T-cell (primary cell): ENCODE measurements at regions not wholly inside any gene's neighbourhood (a gene's known extent, or its start where the extent isn't known, plus 50 kb on each side); places are given as distances from the start of the nearest gene placed in this dataset.

Experiments used
- ATAC-seq, 4 experiments: fragments of 200-7000 bp in 3 of 4; fragments of 150-1000 bp in 1 of 4; cut with Tn5 transposase; replicated peaks in 1 of 4; 1 replicate in 3 of 4; 2 replicates in 1 of 4; pipeline ENCODE4 v1.10.0; 2021; ENCODE audit warnings: moderate library complexity in 3 of 4, mild to moderate bottlenecking in 2 of 4, moderate number of reproducible peaks in 1 of 4
- CTCF ChIA-PET, 2 donors: fragments of 300-600 bp; sonication (Branson Sonifier 250); formaldehyde crosslinking; loops; one replicate each; lab custom pipeline; 2022; ENCODE audit warnings: antibody characterized with exemption in 2 of 2; lab: Charles Lee
- POLR2A ChIA-PET, 2 donors: fragments of 300-600 bp; sonication (Branson Sonifier 250); formaldehyde crosslinking; loops; one replicate each; lab custom pipeline; 2022; ENCODE audit warnings: antibody characterized with exemption in 2 of 2; lab: Charles Lee
- DNase-seq, 35 experiments: peaks; one replicate each; pipeline versions ENCODE4 v3.0.0 to v3.0.0-alpha.2; 2013 to 2023
- H3K27ac ChIP-seq: one replicate; pipeline ENCODE4 v1.5.1; 2013; ENCODE audit warnings: low read length
- H3K27me3 ChIP-seq, 2 experiments: replicated peaks in 1 of 2; 1 replicate in 1 of 2; 2 replicates in 1 of 2; pipeline versions ENCODE4 v1.6.1 to v1.7.0; 2013; ENCODE audit warnings: low read length in 1 of 2, mixed read lengths in 1 of 2; ENCODE audit not compliant: control insufficient read depth in 2 of 2, insufficient read depth in 2 of 2; ENCODE audit errors: extremely low read depth in 1 of 2
- H3K36me3 ChIP-seq, 2 donors: 1 replicate in 1 of 2; 2 replicates in 1 of 2; pipeline versions ENCODE4 v1.6.1 to v1.7.0; 2013; ENCODE audit warnings: low read length in 1 of 2; ENCODE audit not compliant: control insufficient read depth in 2 of 2, insufficient read depth in 1 of 2; ENCODE audit errors: extremely low read depth in 1 of 2
- H3K4me1 ChIP-seq, 2 experiments: 1 replicate in 1 of 2; 2 replicates in 1 of 2; pipeline versions ENCODE4 v1.6.1 to v1.7.0; 2013; ENCODE audit warnings: low read length in 2 of 2, mixed read lengths in 1 of 2; ENCODE audit not compliant: insufficient read depth in 2 of 2, control insufficient read depth in 1 of 2; ENCODE audit errors: extremely low read depth in 1 of 2
- H3K4me3 ChIP-seq, 2 donors: 1 replicate in 1 of 2; 2 replicates in 1 of 2; pipeline versions ENCODE4 v1.5.1 to v1.7.0; 2013; ENCODE audit warnings: mild to moderate bottlenecking in 2 of 2, low read length in 1 of 2, moderate library complexity in 1 of 2; ENCODE audit not compliant: control insufficient read depth in 1 of 2; ENCODE audit errors: extremely low read depth in 1 of 2
- H3K9me3 ChIP-seq: 2 replicates; pipeline ENCODE4 v1.7.0; 2013
- H3K27ac Mint-ChIP-seq, 2 donors: one replicate each; pipeline ENCODE4 v1.8.0; 2020 to 2021; ENCODE audit warnings: mild to moderate bottlenecking in 2 of 2, mixed read lengths in 2 of 2
- H3K27me3 Mint-ChIP-seq, 2 donors: one replicate each; pipeline ENCODE4 v1.8.0; 2021 to 2022; ENCODE audit warnings: mixed read lengths in 2 of 2
- H3K36me3 Mint-ChIP-seq: one replicate; pipeline ENCODE4 v1.8.0; 2021; ENCODE audit warnings: mixed read lengths
- H3K4me1 Mint-ChIP-seq, 3 donors: one replicate each; pipeline ENCODE4 v1.8.0; 2020 to 2022; ENCODE audit warnings: mixed read lengths in 3 of 3, mild to moderate bottlenecking in 1 of 3
- H3K4me3 Mint-ChIP-seq, 3 donors: one replicate each; pipeline ENCODE4 v1.8.0; 2020 to 2022; ENCODE audit warnings: mild to moderate bottlenecking in 3 of 3, mixed read lengths in 3 of 3, moderate library complexity in 3 of 3
- H3K9me3 Mint-ChIP-seq, 3 donors: one replicate each; pipeline ENCODE4 v1.8.0; 2020 to 2022; ENCODE audit warnings: mixed read lengths in 3 of 3
- WGBS: methylation state at CpG from one replicate; pipeline ENCODE4 v1.1.5; 2013; ENCODE audit warnings: missing lambda C conversion rate; ENCODE audit not compliant: insufficient coverage; 5-methylcytosine and 5-hydroxymethylcytosine counted together

DNA sequence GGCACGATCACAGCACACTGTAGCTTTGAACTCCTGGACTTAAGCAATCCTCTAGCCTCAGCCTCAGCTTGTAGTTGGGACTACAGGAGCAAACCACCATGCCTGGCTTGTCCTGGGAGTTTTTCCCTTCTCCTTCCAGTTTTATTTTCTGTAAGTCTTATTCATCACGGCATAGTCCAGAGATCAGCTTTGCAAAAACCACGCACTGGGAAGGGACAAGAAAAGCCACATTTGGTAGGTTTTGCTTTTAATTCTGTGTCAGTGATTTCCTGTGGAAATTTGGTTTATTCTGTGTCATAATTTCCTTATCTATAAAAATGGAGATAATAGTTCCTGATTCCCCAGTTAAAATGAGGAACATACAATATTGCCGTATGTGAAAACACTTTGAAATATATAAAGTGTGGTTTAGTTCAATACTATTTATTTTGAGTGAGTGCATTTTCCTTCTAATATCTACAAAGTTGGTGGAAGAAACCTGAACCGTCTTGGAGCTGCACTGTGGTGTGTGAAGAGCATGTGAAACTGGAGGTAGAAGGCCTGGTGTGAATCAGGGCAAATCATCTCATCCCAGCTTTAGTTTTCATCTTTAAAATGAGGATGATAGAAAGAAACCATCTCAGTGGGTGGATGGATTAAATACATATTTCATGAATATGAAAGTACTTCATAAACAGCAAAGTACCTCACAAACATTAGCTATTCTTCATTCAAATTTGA, 92.8 kb upstream of the ELL2 start:
- H3K27me3 Mint-ChIP-seq, result peaks cover 2 to 12% of the 10 kb centered on the region in 2 donors
- 75% methylated on average over 1 of the region's 5 CpGs for WGBS
- CTCF ChIA-PET, result interaction anchor here in 1 of 2 donors (0.6 kb wide), 1 partner anchor 803 kb away, joined by 4 read pairs; no protein-coding TSS in a partner anchor
- DNase-seq (no peak), ATAC-seq (no peak)
- Histone ChIP-seq H3K9me3 (no peaks in the 10 kb centered on the region), H3K27me3 (no peaks in the 10 kb centered on the region), H3K36me3 (no peaks in the 10 kb centered on the region), H3K4me3 (no peak overlapping the region), H3K27ac (no peak overlapping the region), H3K4me1 (no peaks in the 10 kb centered on the region)
- peaks cover 0 to 3% (median 0%) of the 10 kb centered on the region in 3 donors for H3K4me1 Mint-ChIP-seq
- POLR2A ChIA-PET, result no interaction called here
- H3K36me3 Mint-ChIP-seq, result no peaks in the 10 kb centered on the region
- H3K27ac Mint-ChIP-seq, result no peak overlapping the region
- H3K9me3 Mint-ChIP-seq, result no peaks in the 10 kb centered on the region
- H3K4me3 Mint-ChIP-seq, result no peak overlapping the region

GRCh38 chr5:96053063-96053735, 91.5 kb upstream of the ELL2 start:
- ATAC-seq (no peak), DNase-seq (no peak)
- Histone ChIP-seq H3K4me1 (no peaks in the 10 kb centered on the region), H3K36me3 (no peaks in the 10 kb centered on the region), H3K27ac (no peak overlapping the region), H3K9me3 (no peaks in the 10 kb centered on the region), H3K4me3 (no peak overlapping the region), H3K27me3 (no peaks in the 10 kb centered on the region)
- ChIA-PET POLR2A (interaction anchor here in 1 of 2 donors (0.6 kb wide), 1 partner anchor 79 kb away, joined by 3 read pairs; no protein-coding TSS in a partner anchor), CTCF (no interaction called here)
- peaks cover 0 to 3% (median 0%) of the 10 kb centered on the region in 3 donors for H3K4me1 Mint-ChIP-seq
- no peak overlapping the region for H3K27ac Mint-ChIP-seq
- H3K27me3 Mint-ChIP-seq, result peaks cover 0 to 12% of the 10 kb centered on the region in 2 donors
- no peak overlapping the region for H3K4me3 Mint-ChIP-seq
- no peaks in the 10 kb centered on the region for H3K36me3 Mint-ChIP-seq
- H3K9me3 Mint-ChIP-seq, result no peaks in the 10 kb centered on the region
- no CpG with 5 or more reads among the region's 3 CpGs for WGBS

GRCh38 chr5:96052374-96052773, 90.7 kb upstream of the ELL2 start:
- Histone ChIP-seq H3K4me3 (no peak overlapping the region), H3K9me3 (no peaks in the 10 kb centered on the region), H3K4me1 (no peaks in the 10 kb centered on the region), H3K27me3 (no peaks in the 10 kb centered on the region), H3K27ac (no peak overlapping the region), H3K36me3 (no peaks in the 10 kb centered on the region)
- Mint-ChIP-seq H3K27me3 (peaks cover 0 to 12% of the 10 kb centered on the region in 2 donors), H3K4me3 (no peak overlapping the region), H3K36me3 (no peaks in the 10 kb centered on the region), H3K4me1 (peaks cover 0 to 3% (median 0%) of the 10 kb centered on the region in 3 donors), H3K27ac (no peak overlapping the region), H3K9me3 (no peaks in the 10 kb centered on the region)
- WGBS, result no CpG with 5 or more reads among the region's 1 CpG
- POLR2A ChIA-PET, result no interaction called here
- ATAC-seq, result no peak
- CTCF ChIA-PET, result no interaction called here
- DNase-seq, result no peak

- CTCF ChIA-PET, result no interaction called here
- peaks cover 0 to 14% of the 10 kb centered on the region in 2 donors for H3K27me3 Mint-ChIP-seq
- H3K36me3 Mint-ChIP-seq, result no peaks in the 10 kb centered on the region
- ATAC-seq, result no peak
- H3K27ac Mint-ChIP-seq, result no peak overlapping the region
- H3K27me3 ChIP-seq, result no peaks in the 10 kb centered on the region
- no peak for DNase-seq
- H3K27ac ChIP-seq, result no peak overlapping the region
- no peaks in the 10 kb centered on the region for H3K4me1 ChIP-seq
- no peaks in the 10 kb centered on the region for H3K9me3 ChIP-seq
- WGBS, result 100% methylated on average over 1 of the region's 4 CpGs
- no peaks in the 10 kb centered on the region for H3K9me3 Mint-ChIP-seq
- no peak overlapping the region for H3K4me3 ChIP-seq
- H3K36me3 ChIP-seq, result no peaks in the 10 kb centered on the region
- H3K4me3 Mint-ChIP-seq, result no peak overlapping the region
- H3K4me1 Mint-ChIP-seq, result peaks cover 0 to 3% (median 0%) of the 10 kb centered on the region in 3 donors
- POLR2A ChIA-PET, result no interaction called here
These were observed 89.8 kb upstream of the ELL2 start for GRCh38 chr5:96051401-96051830.

GRCh38 chr5:96050273-96050880, 88.7 kb upstream of the ELL2 start:
- no peaks in the 10 kb centered on the region for H3K27me3 ChIP-seq
- ChIA-PET POLR2A (interaction anchor here in 1 of 2 donors (0.6 kb wide), 1 partner anchor 26 kb away, joined by 5 read pairs; no protein-coding TSS in a partner anchor), CTCF (no interaction called here)
- H3K9me3 ChIP-seq, result no peaks in the 10 kb centered on the region
- H3K4me1 ChIP-seq, result no peaks in the 10 kb centered on the region
- peaks cover 0 to 3% (median 0%) of the 10 kb centered on the region in 3 donors for H3K4me1 Mint-ChIP-seq
- 82% methylated on average over 3 of the region's 7 CpGs for WGBS
- DNase-seq (no peak), ATAC-seq (no peak)
- no peak overlapping the region for H3K4me3 Mint-ChIP-seq
- no peak overlapping the region for H3K27ac ChIP-seq
- peaks cover 0 to 11% of the 10 kb centered on the region in 2 donors for H3K27me3 Mint-ChIP-seq
- H3K9me3 Mint-ChIP-seq, result no peaks in the 10 kb centered on the region
- H3K36me3 Mint-ChIP-seq, result no peaks in the 10 kb centered on the region
- H3K27ac Mint-ChIP-seq, result no peak overlapping the region
- H3K36me3 ChIP-seq, result no peaks in the 10 kb centered on the region
- H3K4me3 ChIP-seq, result no peak overlapping the region

DNA sequence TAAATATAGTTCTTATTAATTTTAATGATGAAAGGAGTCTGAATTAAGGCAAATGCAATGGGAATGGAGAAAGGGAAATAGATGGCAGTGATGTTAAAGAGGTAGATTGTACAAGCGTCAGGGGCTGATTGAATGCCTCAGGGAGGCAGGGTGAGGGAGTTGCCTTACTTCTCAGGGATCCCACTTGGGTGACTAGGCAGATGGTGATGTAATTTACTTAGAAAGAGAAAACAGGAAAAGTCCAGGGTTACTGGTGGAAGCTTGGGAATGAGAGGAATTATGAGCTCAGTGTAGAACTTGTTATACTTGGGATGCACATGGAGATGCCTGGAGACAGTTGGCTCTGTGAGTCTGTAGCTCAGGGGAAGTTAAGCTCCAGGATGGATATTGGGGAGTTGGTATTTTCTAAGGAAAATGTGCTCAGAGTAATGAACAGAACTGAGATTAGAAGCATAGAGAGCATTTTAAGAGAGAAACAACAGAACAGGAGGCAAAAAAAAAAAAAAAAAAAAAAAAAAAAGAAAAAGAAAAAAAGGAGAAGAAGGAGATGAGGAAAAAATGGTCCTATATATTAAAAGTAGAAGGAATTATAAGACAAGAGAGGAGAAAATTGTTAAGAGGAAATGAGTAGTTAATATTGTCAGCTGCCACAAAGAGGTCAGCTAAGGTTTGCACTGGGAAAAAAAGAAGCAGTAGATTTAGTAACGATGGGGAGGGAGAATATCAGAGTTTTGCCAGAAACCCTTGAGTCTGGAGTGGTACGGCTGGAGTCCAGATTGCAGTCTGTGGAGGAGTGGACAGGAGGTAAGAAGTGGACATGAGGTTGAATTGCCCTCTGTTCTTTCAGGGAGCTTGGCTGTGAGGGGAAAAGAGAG, 88.0 kb upstream of the ELL2 start:
- Histone ChIP-seq H3K27me3 (no peaks in the 10 kb centered on the region), H3K36me3 (no peaks in the 10 kb centered on the region), H3K4me3 (no peak overlapping the region), H3K4me1 (no peaks in the 10 kb centered on the region), H3K9me3 (no peaks in the 10 kb centered on the region), H3K27ac (no peak overlapping the region)
- POLR2A ChIA-PET, result interaction anchor here in 1 of 2 donors (0.6 kb wide), 1 partner anchor 27 kb away, joined by 5 read pairs; no protein-coding TSS in a partner anchor
- no peak for ATAC-seq
- CTCF ChIA-PET, result no interaction called here
- WGBS, result 61% methylated on average over 3 of the region's 3 CpGs
- H3K27me3 Mint-ChIP-seq, result peaks cover 0 to 11% of the 10 kb centered on the region in 2 donors
- no peak overlapping the region for H3K27ac Mint-ChIP-seq
- H3K9me3 Mint-ChIP-seq, result no peaks in the 10 kb centered on the region
- no peaks in the 10 kb centered on the region for H3K36me3 Mint-ChIP-seq
- no peak for DNase-seq
- no peak overlapping the region for H3K4me3 Mint-ChIP-seq
- H3K4me1 Mint-ChIP-seq, result peaks cover 0 to 2% (median 0%) of the 10 kb centered on the region in 3 donors
